ENCODE measurements at regions not wholly inside any gene's neighbourhood (a gene's known extent, or its start where the extent isn't known, plus 50 kb on each side); places are given as distances from the start of the nearest gene placed in this dataset.

DNA sequence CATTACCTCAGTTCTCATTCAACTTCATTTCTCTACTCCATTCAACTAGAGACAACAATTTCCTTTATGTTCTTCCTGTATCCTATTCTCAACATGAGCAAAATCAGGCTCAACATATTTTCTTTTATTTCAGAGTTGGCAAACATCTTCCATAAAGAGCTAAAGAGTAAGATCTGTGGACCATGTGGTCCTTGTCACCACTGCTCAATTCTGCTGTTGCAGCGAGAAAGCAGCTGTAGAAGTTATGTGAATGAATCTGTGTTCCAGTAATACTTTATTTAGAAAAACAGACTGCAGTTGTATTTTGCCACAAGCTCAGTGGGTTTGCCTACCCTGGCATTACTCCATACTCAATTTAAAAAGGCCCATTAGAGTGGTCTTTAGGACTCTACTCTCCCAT, 2057.3 kb downstream of the ARAP2 start:
- DNase-seq: no peak

DNA sequence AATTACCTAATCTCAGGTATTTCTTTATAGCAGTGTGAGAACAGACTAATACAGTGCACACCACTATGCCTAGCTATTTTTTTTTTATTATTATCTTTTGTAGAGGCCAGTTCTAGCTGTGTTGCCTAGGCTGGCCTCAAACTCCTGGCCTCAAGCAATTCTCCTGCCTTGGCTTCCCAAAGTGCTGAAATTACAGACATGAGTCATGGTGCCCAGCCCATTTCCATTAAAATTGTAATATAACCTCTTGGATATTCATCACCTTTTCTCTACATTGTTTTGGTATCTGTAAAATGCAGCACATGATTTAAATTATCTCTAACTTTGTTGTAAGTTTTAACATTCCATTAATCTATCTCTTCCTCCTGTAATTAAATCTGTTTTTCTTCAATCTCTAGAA, 2052.9 kb downstream of the ARAP2 start:
- no peak for DNase-seq

DNA sequence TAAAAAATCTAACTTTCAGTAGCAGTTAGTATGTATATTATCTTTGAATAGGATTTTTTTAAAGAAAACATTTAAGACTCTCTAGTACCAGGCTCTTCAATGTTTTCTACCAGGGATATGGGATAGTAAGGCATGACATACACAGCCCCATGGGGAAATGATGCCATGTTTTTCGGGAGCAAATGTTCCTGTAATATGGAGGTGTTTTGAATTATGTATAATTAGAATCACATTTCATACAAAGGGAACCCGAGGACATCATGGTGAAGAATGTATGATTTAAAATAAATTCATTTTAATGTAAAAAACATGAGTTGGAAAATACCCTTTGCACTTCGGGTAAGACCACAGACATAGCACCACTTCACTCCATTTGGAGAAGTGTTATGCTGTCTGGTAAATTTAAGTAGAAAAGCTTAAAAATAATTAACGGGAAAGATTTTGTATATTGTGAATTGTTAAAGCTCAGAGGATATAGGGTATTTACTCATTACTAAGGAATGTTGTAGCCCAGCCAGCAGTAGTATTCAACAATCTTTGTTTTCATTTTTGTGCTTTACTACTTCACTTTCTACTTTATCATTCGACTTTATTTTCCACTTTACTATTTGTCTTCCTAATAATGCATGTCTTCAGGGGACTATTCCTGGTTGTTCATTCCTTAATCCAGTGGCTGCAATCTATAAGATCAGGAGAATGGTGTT, 2050.7 kb downstream of the ARAP2 start:
- no peak for DNase-seq

DNA sequence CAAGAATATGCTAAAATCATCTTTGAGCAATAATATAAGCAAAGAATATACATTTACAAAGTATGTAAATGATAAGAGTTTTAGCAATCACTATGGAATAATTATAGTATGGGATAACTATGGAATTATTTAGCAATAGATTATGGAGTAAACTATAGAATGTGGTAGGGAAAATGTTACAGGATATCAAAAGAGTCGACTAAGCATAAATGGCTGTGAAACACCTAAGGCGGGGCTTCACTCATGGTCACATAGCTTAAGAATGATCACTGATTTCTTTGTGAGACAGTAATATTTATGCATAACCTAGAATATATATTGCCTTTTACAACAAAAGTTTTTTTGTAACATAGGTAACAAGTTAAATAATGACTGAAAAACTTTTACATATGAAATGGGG, 2049.7 kb downstream of the ARAP2 start:
- no peak for DNase-seq

DNA sequence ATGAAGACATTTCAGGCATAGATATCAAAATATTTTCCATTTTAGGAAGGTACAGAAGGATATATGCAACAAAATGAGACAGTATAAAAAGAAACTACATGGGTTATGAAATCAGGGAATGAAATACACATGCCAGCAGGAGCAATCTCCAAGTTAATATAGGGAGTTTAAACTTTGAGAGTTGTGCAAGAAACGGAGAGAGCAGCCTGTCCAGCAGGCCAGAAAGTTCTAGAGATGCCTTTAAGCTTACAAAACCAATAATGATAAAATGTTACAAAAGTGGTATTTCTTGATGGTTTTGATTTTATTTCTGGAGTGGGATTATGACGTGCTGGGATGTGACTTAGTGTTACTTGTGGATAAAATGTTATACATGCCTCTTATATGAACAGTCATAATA, 2047.9 kb downstream of the ARAP2 start:
- DNase-seq: no peak

DNA sequence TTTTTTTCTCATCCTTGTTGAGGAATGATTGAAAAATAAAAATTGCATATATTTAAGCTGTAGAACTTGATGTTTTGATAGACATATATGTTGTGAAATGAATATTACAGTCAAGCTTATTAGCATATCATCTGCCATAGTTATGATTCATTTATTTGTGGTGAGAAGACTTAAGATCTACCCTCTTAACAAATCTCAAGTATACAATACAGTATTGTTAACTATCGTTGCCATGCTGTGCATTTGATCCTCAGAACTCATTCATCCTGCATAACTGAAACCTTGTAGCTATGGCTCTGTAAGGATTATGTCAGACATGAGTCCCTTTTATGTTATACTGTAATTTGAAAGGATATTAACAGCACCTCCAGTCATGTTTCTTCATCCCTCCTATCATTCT, 2045.3 kb downstream of the ARAP2 start:
- no peak for DNase-seq

DNA sequence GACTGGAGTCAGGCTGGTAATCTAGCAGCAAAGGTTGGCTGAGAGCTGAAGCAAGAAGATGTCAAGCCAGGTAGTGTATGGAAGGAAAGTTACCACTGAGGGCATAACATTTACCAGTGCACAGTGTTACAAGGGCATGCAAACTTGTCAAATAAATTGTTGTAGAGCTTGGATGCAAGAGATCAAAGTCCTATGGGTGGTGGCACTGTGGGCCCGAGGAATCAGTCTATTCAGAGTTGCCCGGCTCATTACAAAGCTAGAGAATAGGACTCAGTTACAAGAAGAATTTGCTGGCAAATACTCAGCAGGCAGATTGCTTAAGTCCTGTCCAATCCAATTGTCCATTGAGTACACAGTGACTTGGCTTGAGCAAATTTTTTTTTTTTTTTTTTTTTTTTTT, 2043.8 kb downstream of the ARAP2 start:
- no peak for DNase-seq

DNA sequence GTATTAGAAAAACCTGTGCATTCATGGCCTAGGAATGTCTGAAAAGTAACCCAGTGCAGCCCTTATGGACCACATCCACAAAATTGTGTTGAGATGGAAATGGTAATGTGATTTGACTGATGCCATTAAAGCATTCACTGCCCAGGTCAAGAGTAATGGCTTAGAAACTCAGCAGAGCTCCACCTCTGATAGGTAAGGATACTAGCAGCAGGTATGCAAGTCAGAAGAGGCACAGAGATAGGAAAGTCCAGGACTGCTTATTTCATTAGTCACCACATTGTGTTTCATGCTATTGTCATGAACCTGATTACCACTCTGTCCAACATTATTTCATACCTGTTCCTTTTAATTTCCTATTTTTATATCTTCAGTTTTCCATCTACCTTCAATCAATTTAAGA, 2042.2 kb downstream of the ARAP2 start:
- no peak for DNase-seq

DNA sequence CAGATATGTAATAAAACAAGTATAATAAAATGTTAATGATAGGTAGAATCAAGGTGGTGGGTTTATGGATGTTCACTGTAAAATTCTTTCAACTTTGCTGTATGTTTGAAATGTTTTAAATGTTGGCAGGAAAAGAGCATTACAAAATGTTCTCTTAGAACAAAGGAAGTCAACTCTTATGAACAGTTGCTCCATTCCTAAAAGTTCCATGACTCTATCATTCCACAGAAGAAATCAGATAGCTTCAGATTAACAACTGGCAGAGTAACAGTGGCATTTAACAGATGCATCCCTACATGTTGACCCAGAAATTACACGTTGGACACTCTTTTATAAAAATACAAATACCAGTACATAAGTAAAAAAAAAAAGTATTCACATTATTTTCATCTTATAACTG, 2023.7 kb downstream of the ARAP2 start:
- no peak for DNase-seq

DNA sequence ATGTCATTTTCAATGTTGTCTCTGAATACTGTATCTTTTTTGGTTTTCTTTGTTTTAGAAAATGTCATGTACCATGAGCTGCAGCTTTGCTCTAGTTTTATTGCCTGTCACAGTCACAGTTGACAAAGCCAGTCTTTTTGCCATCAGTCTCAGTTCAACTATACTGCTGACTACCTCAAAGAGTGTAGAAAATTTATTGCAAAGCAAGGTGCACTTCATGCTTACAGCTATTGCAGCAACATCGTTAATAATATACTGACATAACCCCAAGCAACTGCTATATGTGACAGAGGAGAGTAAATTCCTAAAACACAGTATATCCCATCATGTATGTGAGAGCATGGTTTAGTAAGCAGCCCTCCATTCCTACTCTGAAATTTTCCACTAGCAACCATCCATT, 2022.3 kb downstream of the ARAP2 start:
- no peak for DNase-seq

DNA sequence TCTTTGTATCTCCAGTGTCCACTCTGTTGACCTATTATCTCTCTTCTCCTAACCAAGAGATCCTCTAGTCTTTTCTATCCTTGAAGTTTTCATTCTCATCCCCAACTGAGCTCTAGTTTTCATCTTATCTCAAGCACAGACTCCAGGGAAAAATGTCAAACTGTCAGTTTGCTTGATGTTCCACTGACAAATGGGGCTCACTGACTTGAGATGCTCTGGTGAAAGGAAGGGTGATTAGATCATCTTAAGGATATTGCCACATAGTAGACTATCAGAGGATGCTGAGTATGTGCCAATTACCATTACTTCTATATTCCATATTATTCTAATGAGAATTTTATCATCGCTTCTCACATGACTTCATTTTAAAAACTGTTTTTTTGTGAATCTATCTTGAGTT, 2008.2 kb downstream of the ARAP2 start:
- no peak for DNase-seq

DNA sequence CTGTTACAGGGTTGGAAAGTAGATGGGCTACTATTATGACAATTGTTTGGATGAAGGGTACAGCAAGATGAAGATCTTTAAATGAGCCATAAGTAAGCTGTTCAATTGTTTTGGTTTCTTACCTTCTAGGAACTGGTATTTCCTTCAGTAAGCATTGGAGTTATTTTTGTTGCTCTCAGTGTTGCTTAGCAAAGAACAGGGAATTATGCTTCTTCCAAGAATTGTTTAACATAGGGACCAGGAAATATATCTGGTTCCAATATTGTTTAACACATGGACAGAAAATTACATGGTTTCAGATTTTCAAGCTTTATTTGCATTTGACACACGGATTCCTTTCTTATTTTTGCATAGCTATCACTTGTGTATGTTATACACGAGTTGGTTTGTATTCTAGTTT, 1999.0 kb downstream of the ARAP2 start:
- no peak for DNase-seq

DNA sequence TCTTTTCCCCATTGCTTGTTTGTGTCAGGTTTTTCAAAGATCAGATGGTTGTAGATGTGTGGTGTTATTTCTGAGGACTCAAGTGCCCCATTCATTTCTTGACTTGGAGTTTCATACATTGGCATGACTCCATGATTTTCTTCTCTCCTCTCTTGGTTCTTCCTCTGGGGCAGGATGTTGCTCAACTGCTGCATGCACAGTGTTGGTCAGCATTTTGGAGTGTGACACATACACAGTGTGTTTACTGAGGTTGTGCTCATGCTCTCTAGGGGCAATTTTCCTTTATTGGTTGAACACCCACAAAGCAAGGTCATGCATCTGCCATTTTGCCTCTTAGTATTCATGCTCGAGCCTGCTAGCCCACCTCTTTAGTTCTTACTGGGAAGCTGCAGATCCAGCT, 1993.8 kb downstream of the ARAP2 start:
- DNase-seq: no peak

DNA sequence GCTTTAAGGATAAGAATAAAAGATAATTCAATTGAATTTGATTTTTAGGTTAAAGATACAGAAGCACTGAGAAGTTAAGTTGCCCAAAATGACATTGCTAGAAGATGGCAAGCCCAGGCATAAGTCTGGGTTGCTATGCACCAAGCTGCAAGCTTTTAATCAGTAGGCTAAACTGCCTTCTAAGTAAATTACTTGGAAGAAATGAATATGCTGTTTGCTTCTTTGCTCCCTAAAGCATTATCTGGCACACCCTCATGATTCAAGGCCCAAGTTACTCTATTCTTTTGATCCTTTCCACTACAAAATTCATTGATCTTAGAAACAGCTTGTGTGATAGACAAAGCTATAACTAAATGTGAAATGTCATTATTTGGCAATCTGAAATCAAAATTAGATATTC, 1991.1 kb downstream of the ARAP2 start:
- DNase-seq: no peak

DNA sequence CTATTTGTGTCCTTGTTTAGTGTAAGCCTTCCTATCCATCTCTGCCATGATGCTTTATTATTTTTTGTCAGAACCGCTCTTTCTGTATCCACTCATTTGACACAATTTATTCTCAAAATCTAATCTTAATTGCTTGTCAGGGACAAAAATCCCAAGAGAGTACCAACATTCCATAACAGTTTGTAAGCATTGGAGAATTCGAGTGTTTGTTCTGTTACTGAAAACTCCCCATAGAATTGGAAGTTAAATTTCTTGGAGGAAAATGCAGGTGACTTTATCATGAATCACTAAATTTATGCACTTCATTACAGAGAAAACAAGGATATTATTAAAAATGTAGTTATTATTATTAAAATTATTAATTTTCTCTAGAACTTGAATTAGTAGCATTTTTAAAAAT, 1986.1 kb downstream of the ARAP2 start:
- DNase-seq: no peak

DNA sequence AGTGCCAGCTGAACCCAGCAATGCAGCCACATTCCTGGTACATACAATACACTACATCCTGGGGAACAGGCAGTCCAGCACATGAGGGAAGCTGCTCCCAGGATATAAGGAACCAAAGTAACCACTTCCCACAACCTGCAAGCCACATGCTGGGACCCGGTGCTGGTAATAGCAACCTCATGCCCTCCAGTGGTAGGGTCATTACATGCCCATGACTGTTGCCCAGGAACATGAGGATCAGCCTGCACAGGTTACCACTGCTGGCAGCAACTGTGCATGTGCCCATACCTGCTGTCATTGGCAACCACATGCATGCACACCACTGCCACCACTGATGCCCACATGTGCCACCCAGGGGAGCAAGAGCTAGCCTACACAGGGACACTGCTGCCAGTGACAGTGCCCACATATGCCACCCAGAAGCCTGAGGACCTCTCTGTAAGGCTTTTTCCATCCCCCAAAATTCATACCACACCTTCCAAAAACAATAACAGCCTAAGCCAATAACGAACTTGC, 1982.5 kb downstream of the ARAP2 start:
- no peak for DNase-seq

DNA sequence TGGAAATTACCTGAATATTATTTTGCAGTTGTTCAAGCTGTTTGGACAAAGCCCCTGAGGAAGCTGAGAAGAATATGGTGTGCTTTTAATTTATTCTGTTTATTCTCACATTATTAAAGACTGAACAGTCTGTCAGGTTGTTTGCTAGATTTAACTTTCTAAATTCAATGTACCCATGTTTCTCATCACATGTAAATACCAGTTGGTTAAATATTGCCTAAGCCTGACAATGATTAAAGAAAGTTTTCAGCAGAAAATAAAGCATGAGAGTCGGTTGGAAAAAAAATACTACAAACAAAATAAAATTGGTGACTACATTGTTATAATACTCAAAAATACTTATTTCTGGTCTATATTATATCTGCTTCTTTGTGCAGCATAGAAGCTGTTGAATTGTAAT, 1974.7 kb downstream of the ARAP2 start:
- DNase-seq: no peak

DNA sequence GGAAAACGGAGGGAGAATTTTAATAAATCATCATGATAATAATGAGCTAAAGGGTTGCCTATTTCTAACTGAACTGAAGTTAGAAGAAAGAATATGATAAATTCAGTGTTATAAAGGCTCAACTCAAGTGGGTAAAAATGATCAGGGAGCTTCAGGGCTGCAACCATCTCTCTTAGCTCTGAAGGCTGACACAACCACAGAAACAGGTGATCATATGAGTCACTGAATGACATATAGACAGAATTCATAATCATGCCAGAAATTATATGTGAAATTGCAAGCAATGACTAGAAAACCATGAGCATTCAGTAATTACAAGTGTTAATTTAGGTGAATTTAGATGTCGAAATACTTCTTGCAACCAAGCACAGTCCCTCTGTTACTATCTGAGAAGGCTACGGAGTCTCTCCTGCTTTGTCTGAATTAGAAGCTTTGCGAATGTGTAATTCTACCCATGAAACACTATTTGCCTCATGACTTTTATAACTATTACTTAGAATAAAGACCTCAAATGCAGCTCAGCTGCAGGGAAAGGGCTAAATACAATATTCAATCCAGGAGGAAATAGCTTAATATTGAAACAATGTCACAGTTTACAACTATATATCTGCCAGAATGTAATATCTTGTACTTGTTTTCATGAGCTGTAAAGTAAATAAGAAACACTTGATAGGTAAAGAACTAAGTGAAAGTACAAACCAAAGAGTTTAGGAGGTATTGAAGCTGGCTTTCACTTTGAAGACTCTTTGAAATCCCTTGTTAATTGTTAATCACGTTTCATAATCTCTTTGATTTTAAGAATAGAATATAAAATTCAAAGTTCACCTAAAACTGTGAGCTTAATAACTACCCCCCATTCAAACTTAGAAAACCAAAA, 1972.6 kb downstream of the ARAP2 start:
- no peak for DNase-seq

DNA sequence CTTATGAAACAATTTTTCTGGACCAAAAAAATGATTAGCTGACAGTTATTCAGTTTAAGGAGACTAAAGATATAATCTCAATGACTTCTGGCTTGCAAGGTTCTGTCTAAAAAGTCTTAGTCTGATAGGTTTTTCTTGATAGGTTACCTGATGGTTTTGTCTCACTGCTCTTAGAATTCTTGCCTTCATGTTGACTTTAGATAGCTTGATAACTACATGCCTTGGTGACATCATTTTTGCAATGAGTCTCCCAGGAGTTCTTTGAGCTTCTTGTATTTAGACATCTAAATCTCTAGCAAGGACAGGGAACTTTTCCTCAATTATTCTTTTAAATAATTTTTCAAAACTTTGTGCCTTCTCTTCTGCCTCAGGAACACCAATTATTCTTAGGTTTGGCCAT, 1965.3 kb downstream of the ARAP2 start:
- no peak for DNase-seq

DNA sequence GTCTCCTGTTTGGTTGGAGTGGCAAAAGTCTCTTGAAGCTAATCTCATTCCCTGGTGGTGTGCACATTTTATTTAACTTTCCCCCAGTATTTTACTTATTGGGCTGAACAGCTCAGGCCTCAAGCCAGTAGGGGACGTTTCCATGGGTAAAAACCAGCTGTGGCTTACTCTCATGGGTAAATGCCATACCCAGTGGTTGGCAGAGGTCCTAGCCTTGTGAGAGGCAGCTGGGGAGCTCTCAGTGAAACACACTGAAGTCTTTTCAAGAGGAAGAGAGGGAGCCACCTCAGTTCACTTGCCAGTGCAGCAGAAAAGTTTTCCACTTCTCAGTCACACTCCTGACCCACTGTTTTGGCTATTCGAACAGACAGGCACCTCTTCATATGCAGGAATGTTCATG, 1964.2 kb downstream of the ARAP2 start:
- DNase-seq: no peak

DNA sequence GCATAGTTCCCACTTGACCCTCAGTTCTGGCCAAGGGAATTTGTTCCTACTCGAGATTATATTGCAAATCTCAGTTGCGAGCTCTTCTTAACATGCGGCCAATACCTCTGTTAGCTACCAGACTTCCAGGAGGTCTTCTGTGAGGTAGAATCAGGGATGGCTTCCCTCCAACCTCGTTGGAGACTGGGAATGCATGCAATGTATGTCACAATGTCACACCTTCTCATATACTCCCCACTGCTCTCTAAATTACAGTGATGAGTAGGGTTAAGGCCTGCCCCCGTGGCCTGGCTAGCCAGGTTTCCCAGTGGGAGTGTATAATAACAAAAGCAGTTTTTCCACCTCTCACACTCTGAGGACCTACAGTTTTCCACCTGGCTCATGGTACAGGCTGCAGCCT, 1962.5 kb downstream of the ARAP2 start:
- no peak for DNase-seq

DNA sequence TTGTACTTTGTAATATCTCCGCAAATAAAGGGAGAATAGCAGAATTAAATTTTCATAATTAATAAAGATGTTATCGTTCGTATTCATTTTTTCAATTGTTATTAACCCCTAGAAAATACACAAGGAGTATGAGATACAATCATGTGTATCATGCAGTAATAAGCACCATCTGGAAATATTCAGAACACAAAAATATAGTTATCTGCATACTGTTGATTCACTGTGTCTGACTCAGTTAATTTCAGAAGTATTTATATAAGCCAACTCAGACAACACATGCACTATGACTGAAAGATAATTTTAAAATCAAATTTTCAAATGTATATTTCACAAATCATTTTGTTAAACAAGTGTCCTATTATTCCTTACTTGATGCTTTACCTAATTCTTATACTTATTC, 1954.8 kb downstream of the ARAP2 start:
- no peak for DNase-seq

DNA sequence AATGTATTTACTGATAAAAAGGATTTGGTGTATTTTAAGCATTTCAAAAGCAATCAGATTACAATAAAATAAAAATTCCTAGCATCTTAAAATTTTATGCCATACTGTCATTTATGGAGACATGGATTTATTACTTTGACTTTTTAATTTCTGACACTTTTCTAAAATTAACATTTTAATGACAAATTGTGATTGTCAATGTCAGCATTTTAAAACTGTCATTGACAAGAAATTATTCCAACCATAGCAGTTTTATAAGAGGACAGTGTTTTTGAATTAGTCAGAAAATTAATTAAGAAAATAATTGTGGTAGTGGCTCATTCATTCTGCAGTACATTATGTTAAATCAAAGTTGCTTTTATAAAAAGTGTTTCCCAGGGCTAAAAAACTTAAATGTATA, 1954.4 kb downstream of the ARAP2 start:
- no peak for DNase-seq

DNA sequence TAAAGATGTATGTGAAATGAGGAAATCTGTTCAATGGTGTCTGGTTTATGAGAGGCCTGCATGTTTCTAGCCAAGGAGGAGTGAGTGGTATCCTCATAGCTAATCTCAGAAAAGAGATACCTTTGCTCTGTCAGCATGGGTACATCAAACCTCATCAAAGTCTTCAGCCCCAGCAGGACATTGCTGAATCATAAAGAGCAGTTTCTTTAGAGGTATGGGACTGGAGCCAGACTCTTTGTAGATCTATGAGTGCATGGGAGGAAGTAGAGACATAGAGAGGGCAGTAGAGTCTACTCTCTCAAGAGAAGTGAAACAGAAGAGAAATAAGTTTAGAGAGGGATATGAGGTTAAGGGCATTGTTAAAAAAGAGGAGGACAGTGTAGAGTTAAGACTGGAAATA, 1950.9 kb downstream of the ARAP2 start:
- no peak for DNase-seq

Data from NCI-H2029 treated with DMSO at 0.1 percent for 48 hours (cell line).